ENCODE measurements at regions not wholly inside any gene's neighbourhood (a gene's known extent, or its start where the extent isn't known, plus 50 kb on each side); places are given as distances from the start of the nearest gene placed in this dataset.
A peak's percentile ranks its signal among the peaks of the same experiment; 100 is the strongest.

DNA sequence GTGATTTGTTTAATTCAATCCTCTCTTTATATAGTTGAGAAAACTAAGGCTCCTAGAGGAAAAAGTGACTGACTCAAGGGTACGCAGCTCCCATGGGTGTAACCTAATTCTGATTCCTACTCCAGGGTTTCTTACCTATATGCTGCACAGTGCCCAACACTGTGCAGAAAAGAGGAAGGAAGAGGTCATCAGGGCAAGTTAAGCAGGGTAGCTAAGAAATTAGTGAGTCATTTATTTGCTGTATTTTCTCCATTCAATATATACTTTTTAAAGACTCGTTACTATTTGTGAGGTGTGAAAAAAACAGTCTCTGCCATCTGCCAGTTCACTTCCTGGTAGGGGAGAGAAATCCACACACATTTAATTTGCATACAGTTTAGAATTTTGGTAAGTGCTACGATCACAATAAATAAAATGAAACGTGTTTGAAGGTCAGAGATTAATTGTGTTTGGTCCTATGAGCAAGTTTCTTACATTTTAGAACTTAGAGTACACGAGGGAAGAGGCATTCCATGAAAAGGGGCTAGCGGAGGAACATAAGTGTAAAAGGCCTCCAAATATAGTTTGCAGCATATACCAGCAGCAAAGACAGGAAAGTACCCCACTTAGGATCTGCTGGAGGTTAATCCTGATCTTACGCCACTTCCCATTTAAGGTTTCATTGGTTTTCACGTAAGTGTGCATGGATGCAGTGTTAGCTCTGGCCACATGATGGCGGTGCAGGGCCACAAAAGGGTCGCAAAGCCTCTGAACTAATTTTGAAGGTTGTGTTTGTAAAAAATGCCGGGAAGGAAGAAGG is 59.9 kb upstream of the TLR4 start:
- DNase-seq, result peak; percentile 78
- H3K4me2 ChIP-seq (ENCODE audit: insufficient read depth, insufficient read length, low read length), result no peak overlapping the region
- H3K4me3 Mint-ChIP-seq, result no peak overlapping the region

More for the DNA sequence above, 59.9 kb upstream of the TLR4 start:
- Histone ChIP-seq H3K23ac (ENCODE audit: insufficient read length, low read depth, low read length) (no peak overlapping the region), H3K9me3 (ENCODE audit: control insufficient read depth, low read depth, low read length) (no peaks in the 10 kb centered on the region), H3K23me2 (ENCODE audit: insufficient read length, low read depth, low read length, poor library complexity, severe bottlenecking) (no peaks in the 10 kb centered on the region), H3K79me2 (ENCODE audit: insufficient read depth, low read length) (no peaks in the 10 kb centered on the region), H3K9ac (ENCODE audit: extremely low read depth, insufficient read length, low read length) (no peak overlapping the region), H3K56ac (ENCODE audit: insufficient read length, low read depth, low read length) (no peak overlapping the region), H2BK20ac (ENCODE audit: low read depth, low read length, poor library complexity, severe bottlenecking) (no peak overlapping the region), H2BK15ac (ENCODE audit: low read depth, low read length) (no peak overlapping the region), H4K20me1 (ENCODE audit: control insufficient read depth, insufficient read depth, insufficient read length) (no peaks in the 10 kb centered on the region), H4K8ac (replicated peaks; ENCODE audit: insufficient read length, low read depth, low read length) (no peak overlapping the region), H3K4me1 (ENCODE audit: insufficient read depth, low read length) (no peaks in the 10 kb centered on the region), H2AFZ (ENCODE audit: low read length) (no peak overlapping the region), H4K91ac (ENCODE audit: insufficient read length, low read depth, low read length) (no peak overlapping the region), H3K18ac (ENCODE audit: insufficient read length, low read depth, low read length) (no peak overlapping the region), H4K5ac (ENCODE audit: insufficient read length, low read depth, low read length) (no peak overlapping the region), H3K79me1 (ENCODE audit: insufficient read depth, low read depth, low read length, poor library complexity, severe bottlenecking) (no peaks in the 10 kb centered on the region), H2BK5ac (ENCODE audit: insufficient read length, low read length) (no peak overlapping the region), H3K27ac (ENCODE audit: insufficient read length, low read depth, low read length) (no peak overlapping the region), H3K27me3 (ENCODE audit: insufficient read depth, low read length) (no peaks in the 10 kb centered on the region), H2BK120ac (ENCODE audit: low read depth, low read length, poor library complexity, severe bottlenecking) (no peak overlapping the region), H2AK5ac (ENCODE audit: insufficient read length, low read length) (no peak overlapping the region), H3K4ac (ENCODE audit: low read depth, low read length) (no peak overlapping the region), H3K14ac (ENCODE audit: insufficient read depth, low read length) (no peak overlapping the region), H3T11ph (ENCODE audit: low read length) (no peak overlapping the region), H2BK12ac (ENCODE audit: insufficient read length, low read depth, low read length) (no peak overlapping the region)
- TF ChIP-seq, protein P1, sequence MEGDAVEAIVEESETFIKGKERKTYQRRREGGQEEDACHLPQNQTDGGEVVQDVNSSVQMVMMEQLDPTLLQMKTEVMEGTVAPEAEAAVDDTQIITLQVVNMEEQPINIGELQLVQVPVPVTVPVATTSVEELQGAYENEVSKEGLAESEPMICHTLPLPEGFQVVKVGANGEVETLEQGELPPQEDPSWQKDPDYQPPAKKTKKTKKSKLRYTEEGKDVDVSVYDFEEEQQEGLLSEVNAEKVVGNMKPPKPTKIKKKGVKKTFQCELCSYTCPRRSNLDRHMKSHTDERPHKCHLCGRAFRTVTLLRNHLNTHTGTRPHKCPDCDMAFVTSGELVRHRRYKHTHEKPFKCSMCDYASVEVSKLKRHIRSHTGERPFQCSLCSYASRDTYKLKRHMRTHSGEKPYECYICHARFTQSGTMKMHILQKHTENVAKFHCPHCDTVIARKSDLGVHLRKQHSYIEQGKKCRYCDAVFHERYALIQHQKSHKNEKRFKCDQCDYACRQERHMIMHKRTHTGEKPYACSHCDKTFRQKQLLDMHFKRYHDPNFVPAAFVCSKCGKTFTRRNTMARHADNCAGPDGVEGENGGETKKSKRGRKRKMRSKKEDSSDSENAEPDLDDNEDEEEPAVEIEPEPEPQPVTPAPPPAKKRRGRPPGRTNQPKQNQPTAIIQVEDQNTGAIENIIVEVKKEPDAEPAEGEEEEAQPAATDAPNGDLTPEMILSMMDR (conservative IDR thresholded peaks at IDR 0.05), result peak; percentile 97
- H3K4me1 Mint-ChIP-seq, result peaks cover 17% of the 10 kb centered on the region in 2 experiments
- no peaks in the 10 kb centered on the region; the same call in 1 of the 2 replicates for H3K27me3 Mint-ChIP-seq (ENCODE audit: low read depth)
- no peaks in the 10 kb centered on the region for H3K36me3 Mint-ChIP-seq (ENCODE audit: insufficient read depth in 1 of 3, low read depth in 3 of 3)
- H3K27ac Mint-ChIP-seq, result no peak overlapping the region
- WGBS (ENCODE audit: extremely low coverage, insufficient read length, low lambda C conversion rate), result no CpG with 5 or more reads among the region's 11 CpGs
- no peaks in the 10 kb centered on the region for H3K9me3 Mint-ChIP-seq
